ENCODE measurements at regions not wholly inside any gene's neighbourhood (a gene's known extent, or its start where the extent isn't known, plus 50 kb on each side); places are given as distances from the start of the nearest gene placed in this dataset.

DNA sequence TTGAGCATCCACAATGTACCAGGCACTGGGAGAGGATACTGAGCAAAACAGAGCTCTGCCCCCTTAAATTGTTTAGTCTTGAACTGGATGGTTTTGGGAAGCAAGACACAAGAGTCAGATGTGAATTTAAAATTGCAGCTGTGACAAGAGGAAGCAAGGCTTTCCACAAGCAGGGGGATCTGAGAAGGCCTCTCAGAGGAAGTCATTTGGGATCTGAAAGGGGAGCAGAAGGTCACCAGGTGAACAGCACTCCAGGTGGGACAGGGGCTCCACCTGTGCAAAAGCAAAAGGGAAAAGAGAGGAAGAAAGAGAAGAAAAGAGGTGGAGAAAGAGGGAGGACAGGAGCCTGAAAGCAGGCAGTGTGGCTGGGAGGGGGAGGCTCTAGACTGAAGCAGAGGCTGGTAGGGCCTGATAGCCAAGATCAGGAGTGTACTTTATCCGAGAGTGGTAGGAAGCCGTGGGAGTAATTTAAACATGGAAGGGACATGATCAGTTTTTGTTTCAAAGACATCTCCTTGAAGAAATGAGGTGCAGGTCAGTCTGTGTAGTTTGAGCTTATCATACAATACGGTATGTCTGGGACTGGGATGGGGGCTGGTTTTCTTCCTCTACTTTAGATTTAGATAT lies 76.1 kb upstream of the DUSP5 start:
- Histone ChIP-seq H3K9me3 (ENCODE audit: control extremely low read depth in 1 of 3, control insufficient read depth in 2 of 3, insufficient read depth in 1 of 3, low read length in 2 of 3) (peaks cover 0 to 4% (median 0%) of the 10 kb centered on the region in 3 donors), H3K9ac (ENCODE audit: low read length) (no peak overlapping the region), H3K27ac (ENCODE audit: low read length in 2 of 2) (no peak overlapping the region), H4K20me1 (ENCODE audit: control insufficient read depth, insufficient read depth, low read length, poor library complexity, severe bottlenecking) (no peaks in the 10 kb centered on the region), H3K36me3 (replicated peaks in 1 of 2; ENCODE audit: control extremely low read depth in 1 of 2, control insufficient read depth in 1 of 2, extremely low read depth in 1 of 2, insufficient read depth in 2 of 2, low read length in 1 of 2) (no peaks in the 10 kb centered on the region), H2AFZ (ENCODE audit: insufficient read depth, low read depth, low read length, poor library complexity, severe bottlenecking) (no peak overlapping the region), H3K4me3 (ENCODE audit: control extremely low read depth in 1 of 5, extremely low read depth in 1 of 5, insufficient read depth in 1 of 5, low read depth in 2 of 5, low read length in 4 of 5) (no peak overlapping the region), H3K4me2 (replicated peaks; ENCODE audit: low read depth, low read length, poor library complexity, severe bottlenecking) (no peak overlapping the region), H3K27me3 (replicated peaks in 1 of 4; ENCODE audit: control extremely low read depth in 1 of 4, control insufficient read depth in 3 of 4, insufficient read depth in 4 of 4, low read length in 3 of 4) (peaks cover 0 to 17% (median 3%) of the 10 kb centered on the region in 4 experiments), H3K4me1 (ENCODE audit: control insufficient read depth in 2 of 2, insufficient read depth in 2 of 2, low read length in 2 of 2) (peaks cover 33 to 42% of the 10 kb centered on the region in 2 donors), H3K79me2 (ENCODE audit: control insufficient read depth, insufficient read depth, low read length) (no peaks in the 10 kb centered on the region)
- CTCF ChIA-PET, result interaction anchor here (1.4 kb wide), 1 partner anchor 67 kb away, joined by 3 read pairs; no protein-coding TSS in a partner anchor
- POLR2A ChIA-PET, result no interaction called here
- Mint-ChIP-seq H3K9me3 (ENCODE audit: insufficient read depth) (no peaks in the 10 kb centered on the region), H3K4me3 (no peak overlapping the region), H3K27ac (no peak overlapping the region), H3K4me1 (peaks cover 43% of the 10 kb centered on the region), H3K27me3 (peaks cover 22% of the 10 kb centered on the region)
- WGBS (ENCODE audit: insufficient coverage), result 33% methylated on average over 2 of the region's 3 CpGs
- intact Hi-C loops (cut with micrococcal nuclease), result no loop called here
- DNase-seq (no peak), ATAC-seq (ENCODE audit: low read depth) (no peak)
- TF ChIP-seq EZH2 (IDR thresholded peaks at IDR 0.05; ENCODE audit: borderline replicate concordance, insufficient read depth, low read depth, low read length, poor library complexity, severe bottlenecking), result no peak
- TF ChIP-seq, protein P1, sequence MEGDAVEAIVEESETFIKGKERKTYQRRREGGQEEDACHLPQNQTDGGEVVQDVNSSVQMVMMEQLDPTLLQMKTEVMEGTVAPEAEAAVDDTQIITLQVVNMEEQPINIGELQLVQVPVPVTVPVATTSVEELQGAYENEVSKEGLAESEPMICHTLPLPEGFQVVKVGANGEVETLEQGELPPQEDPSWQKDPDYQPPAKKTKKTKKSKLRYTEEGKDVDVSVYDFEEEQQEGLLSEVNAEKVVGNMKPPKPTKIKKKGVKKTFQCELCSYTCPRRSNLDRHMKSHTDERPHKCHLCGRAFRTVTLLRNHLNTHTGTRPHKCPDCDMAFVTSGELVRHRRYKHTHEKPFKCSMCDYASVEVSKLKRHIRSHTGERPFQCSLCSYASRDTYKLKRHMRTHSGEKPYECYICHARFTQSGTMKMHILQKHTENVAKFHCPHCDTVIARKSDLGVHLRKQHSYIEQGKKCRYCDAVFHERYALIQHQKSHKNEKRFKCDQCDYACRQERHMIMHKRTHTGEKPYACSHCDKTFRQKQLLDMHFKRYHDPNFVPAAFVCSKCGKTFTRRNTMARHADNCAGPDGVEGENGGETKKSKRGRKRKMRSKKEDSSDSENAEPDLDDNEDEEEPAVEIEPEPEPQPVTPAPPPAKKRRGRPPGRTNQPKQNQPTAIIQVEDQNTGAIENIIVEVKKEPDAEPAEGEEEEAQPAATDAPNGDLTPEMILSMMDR (IDR thresholded peaks at IDR 0.05), result no peak

- intact Hi-C loops (cut with micrococcal nuclease), result no loop called here
- WGBS (ENCODE audit: insufficient coverage), result no CpG with 5 or more reads among the region's 2 CpGs
- Histone ChIP-seq H3K4me3 (ENCODE audit: control extremely low read depth in 1 of 5, extremely low read depth in 1 of 5, insufficient read depth in 1 of 5, low read depth in 2 of 5, low read length in 4 of 5) (no peak overlapping the region), H2AFZ (ENCODE audit: insufficient read depth, low read depth, low read length, poor library complexity, severe bottlenecking) (no peak overlapping the region), H3K79me2 (ENCODE audit: control insufficient read depth, insufficient read depth, low read length) (no peaks in the 10 kb centered on the region), H4K20me1 (ENCODE audit: control insufficient read depth, insufficient read depth, low read length, poor library complexity, severe bottlenecking) (no peaks in the 10 kb centered on the region), H3K9me3 (ENCODE audit: control extremely low read depth in 1 of 3, control insufficient read depth in 2 of 3, insufficient read depth in 1 of 3, low read length in 2 of 3) (no peaks in the 10 kb centered on the region), H3K36me3 (replicated peaks in 1 of 2; ENCODE audit: control extremely low read depth in 1 of 2, control insufficient read depth in 1 of 2, extremely low read depth in 1 of 2, insufficient read depth in 2 of 2, low read length in 1 of 2) (no peaks in the 10 kb centered on the region), H3K9ac (ENCODE audit: low read length) (no peak overlapping the region), H3K4me2 (replicated peaks; ENCODE audit: low read depth, low read length, poor library complexity, severe bottlenecking) (no peak overlapping the region), H3K27ac (ENCODE audit: low read length in 2 of 2) (no peak overlapping the region), H3K4me1 (ENCODE audit: control insufficient read depth in 2 of 2, insufficient read depth in 2 of 2, low read length in 2 of 2) (peaks cover 38 to 48% of the 10 kb centered on the region in 2 donors), H3K27me3 (replicated peaks in 1 of 4; ENCODE audit: control extremely low read depth in 1 of 4, control insufficient read depth in 3 of 4, insufficient read depth in 4 of 4, low read length in 3 of 4) (peaks cover 0 to 7% (median 3%) of the 10 kb centered on the region in 4 experiments)
- no peak for DNase-seq
- ChIA-PET POLR2A (no interaction called here), CTCF (interaction anchor here (0.6 to 0.7 kb wide), 2 partner anchors 34 to 64 kb away, joined by 3 read pairs; no protein-coding TSS in a partner anchor)
- H3K27ac Mint-ChIP-seq, result no peak overlapping the region
- no peaks in the 10 kb centered on the region for H3K9me3 Mint-ChIP-seq (ENCODE audit: insufficient read depth)
- ATAC-seq (ENCODE audit: low read depth), result no peak
- peaks cover 48% of the 10 kb centered on the region for H3K4me1 Mint-ChIP-seq
- no peak for TF ChIP-seq EZH2 (IDR thresholded peaks at IDR 0.05; ENCODE audit: borderline replicate concordance, insufficient read depth, low read depth, low read length, poor library complexity, severe bottlenecking)
- TF ChIP-seq, protein P1 (IDR thresholded peaks at IDR 0.05), result no peak
- no peak overlapping the region for H3K4me3 Mint-ChIP-seq
- H3K27me3 Mint-ChIP-seq, result peaks cover 22% of the 10 kb centered on the region
Measured at GRCh38 chr10:110422548-110422947, 75.2 kb upstream of the DUSP5 start.

Measured in B cell (primary cell).